ENCODE measurements at regions not wholly inside any gene's neighbourhood (a gene's known extent, or its start where the extent isn't known, plus 50 kb on each side); places are given as distances from the start of the nearest gene placed in this dataset.

DNA sequence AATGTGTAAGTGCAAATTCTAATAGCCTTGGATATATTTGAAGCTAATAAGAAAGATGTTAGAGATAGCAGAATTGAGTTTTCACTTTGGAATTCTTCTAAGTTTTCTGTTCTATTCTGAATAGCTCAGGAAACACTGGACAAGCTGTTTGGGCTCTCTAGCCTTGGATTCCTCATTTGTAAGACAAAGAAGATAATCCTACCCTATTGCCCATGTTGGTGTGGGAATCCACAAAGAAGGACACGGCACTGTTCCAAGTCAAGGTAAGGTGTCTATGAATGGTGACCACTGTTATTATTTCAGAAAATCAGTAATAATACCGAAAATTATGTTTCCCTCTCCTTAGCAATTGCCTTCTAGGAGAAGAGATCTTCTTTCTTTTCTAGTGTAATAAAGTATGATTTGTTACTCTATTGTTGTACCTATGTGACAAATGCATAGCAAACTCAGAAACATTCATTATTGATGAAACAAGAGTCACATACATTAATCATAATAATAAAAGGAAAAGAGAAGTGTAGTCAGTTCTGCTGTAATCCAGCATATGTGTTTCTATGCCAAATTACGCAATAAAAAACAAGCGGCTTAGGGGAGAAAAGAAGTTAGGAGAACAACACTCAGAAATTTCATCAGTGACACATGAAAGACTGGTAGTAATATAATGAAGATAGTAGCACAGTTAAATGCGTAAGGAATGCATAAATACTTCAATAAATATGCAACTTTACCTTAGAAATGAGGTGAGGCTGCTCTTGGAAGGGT lies 1012.3 kb upstream of the PHF14 start:
- CTCF ChIA-PET, result no interaction called here
- no TSS peak for BruUV-seq (replicated peaks)
- no peak for TF ChIP-seq EZH2 (IDR thresholded peaks at IDR 0.05; ENCODE audit: borderline replicate concordance, low read depth, low read length, poor library complexity, severe bottlenecking)

DNA sequence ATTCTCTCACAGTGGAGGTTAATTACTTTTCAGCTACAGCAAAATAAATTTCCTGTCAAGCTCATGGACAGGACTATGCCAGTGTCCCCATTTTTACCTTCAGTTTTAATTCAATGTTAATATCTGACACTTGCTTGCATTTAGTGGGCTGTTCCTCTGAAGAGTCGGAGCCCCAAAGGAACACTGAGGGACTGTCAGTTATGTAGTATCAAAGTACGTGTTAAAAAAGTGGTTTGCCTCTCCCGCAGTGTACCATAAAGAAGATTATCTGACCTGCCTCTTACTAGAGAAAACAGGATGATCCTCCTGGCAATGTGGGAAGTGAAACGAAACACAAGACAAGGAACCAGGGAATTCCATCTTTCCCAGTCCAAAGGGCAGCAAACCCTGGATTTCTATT lies 1010.9 kb upstream of the PHF14 start:
- intact Hi-C loops (cut with micrococcal nuclease; ENCODE audit: unreplicated experiment), result no loop called here
- DNase-seq (ENCODE audit: low spot score), result no peak
- no peaks in the 10 kb centered on the region for H3K36me3 ChIP-seq (ENCODE audit: insufficient read depth, low read length, poor library complexity, severe bottlenecking)
- H3K27me3 ChIP-seq (replicated peaks; ENCODE audit: insufficient read depth, low read depth, low read length, poor library complexity), result no peaks in the 10 kb centered on the region
- TF ChIP-seq, protein P1, sequence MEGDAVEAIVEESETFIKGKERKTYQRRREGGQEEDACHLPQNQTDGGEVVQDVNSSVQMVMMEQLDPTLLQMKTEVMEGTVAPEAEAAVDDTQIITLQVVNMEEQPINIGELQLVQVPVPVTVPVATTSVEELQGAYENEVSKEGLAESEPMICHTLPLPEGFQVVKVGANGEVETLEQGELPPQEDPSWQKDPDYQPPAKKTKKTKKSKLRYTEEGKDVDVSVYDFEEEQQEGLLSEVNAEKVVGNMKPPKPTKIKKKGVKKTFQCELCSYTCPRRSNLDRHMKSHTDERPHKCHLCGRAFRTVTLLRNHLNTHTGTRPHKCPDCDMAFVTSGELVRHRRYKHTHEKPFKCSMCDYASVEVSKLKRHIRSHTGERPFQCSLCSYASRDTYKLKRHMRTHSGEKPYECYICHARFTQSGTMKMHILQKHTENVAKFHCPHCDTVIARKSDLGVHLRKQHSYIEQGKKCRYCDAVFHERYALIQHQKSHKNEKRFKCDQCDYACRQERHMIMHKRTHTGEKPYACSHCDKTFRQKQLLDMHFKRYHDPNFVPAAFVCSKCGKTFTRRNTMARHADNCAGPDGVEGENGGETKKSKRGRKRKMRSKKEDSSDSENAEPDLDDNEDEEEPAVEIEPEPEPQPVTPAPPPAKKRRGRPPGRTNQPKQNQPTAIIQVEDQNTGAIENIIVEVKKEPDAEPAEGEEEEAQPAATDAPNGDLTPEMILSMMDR (conservative IDR thresholded peaks at IDR 0.05; ENCODE audit: low read depth, low read length), result no peak
- TF ChIP-seq EZH2 (IDR thresholded peaks at IDR 0.05; ENCODE audit: borderline replicate concordance, low read depth, low read length, poor library complexity, severe bottlenecking), result no peak
- H3K4me1 ChIP-seq (ENCODE audit: insufficient read depth, low read length, poor library complexity, severe bottlenecking), result no peaks in the 10 kb centered on the region
- no TSS peak for BruUV-seq (replicated peaks)
- H3K9me3 ChIP-seq (ENCODE audit: low read depth, low read length, poor library complexity, severe bottlenecking), result peaks cover 10% of the 10 kb centered on the region
- ChIA-PET POLR2A (ENCODE audit: low non-redundant PET) (no interaction called here), CTCF (no interaction called here)
- no peak overlapping the region for H3K4me3 ChIP-seq (ENCODE audit: low read depth, low read length, poor library complexity, severe bottlenecking)
- no peak overlapping the region for H3K27ac ChIP-seq (ENCODE audit: low read depth, low read length, poor library complexity, severe bottlenecking)

More for the DNA sequence above, 1012.3 kb upstream of the PHF14 start:
- Histone ChIP-seq H3K27ac (ENCODE audit: low read depth, low read length, poor library complexity, severe bottlenecking) (no peak overlapping the region), H3K27me3 (replicated peaks; ENCODE audit: insufficient read depth, low read depth, low read length, poor library complexity) (no peaks in the 10 kb centered on the region), H3K4me3 (ENCODE audit: low read depth, low read length, poor library complexity, severe bottlenecking) (no peak overlapping the region), H3K4me1 (ENCODE audit: insufficient read depth, low read length, poor library complexity, severe bottlenecking) (no peaks in the 10 kb centered on the region), H3K9me3 (ENCODE audit: low read depth, low read length, poor library complexity, severe bottlenecking) (peaks cover 10% of the 10 kb centered on the region), H3K36me3 (ENCODE audit: insufficient read depth, low read length, poor library complexity, severe bottlenecking) (no peaks in the 10 kb centered on the region)
- POLR2A ChIA-PET (ENCODE audit: low non-redundant PET), result no interaction called here
- DNase-seq (ENCODE audit: low spot score), result no peak
- intact Hi-C loops (cut with micrococcal nuclease; ENCODE audit: unreplicated experiment), result no loop called here

DNA sequence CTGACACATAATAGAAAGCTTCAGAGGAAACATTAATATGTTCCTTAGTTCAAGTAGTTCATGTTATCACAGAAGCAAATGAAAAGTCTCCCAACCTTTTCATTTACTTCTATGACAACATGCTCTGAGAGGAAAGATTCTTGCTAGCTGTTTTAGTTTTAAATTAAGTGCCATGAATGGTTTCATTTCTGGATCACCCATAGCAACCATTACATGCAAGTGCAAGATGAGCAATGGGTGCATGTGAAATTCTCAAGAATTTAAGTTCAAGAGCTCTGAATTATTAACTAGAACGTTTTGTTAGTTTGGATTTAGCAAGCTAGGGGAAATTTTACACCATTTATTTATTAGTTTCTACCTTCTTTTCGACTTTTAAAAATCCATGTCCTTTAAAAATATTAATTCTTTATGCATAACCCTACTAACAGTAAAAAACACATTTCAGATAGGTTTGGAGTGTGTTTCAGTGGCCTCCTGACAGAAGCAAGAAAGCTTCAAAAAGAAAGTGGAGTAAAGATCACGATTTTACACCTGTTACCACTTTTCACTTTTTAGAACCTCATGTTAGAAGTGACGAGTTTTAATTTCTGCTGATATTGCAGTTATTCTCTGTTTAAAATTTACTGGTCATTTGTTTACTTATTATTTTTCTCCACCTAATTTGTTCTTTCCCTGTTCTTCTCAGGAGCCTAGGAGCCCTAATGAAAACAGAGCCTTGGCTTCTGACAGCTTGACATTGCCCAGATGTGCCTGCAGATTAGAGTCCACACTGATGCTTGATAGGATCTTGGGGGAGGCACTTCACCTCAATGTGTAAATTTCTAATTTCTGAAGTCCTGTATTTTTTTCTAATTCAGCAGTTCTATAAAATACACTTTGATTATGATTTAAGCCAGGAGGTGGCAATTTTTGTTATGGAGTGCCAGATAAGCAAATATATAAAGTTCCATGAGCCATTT lies 995.3 kb upstream of the PHF14 start:
- H3K4me3 ChIP-seq (ENCODE audit: low read depth, low read length, poor library complexity, severe bottlenecking), result no peak overlapping the region
- DNase-seq (ENCODE audit: low spot score), result no peak
- H3K9me3 ChIP-seq (ENCODE audit: low read depth, low read length, poor library complexity, severe bottlenecking), result peaks cover 4% of the 10 kb centered on the region
- CTCF ChIA-PET, result no interaction called here
- H3K27me3 ChIP-seq (replicated peaks; ENCODE audit: insufficient read depth, low read depth, low read length, poor library complexity), result no peaks in the 10 kb centered on the region
- POLR2A ChIA-PET (ENCODE audit: low non-redundant PET), result no interaction called here
- no TSS peak for BruUV-seq (replicated peaks)
- no peaks in the 10 kb centered on the region for H3K4me1 ChIP-seq (ENCODE audit: insufficient read depth, low read length, poor library complexity, severe bottlenecking)
- TF ChIP-seq EZH2 (IDR thresholded peaks at IDR 0.05; ENCODE audit: borderline replicate concordance, low read depth, low read length, poor library complexity, severe bottlenecking), result no peak
- TF ChIP-seq, protein P1 (conservative IDR thresholded peaks at IDR 0.05; ENCODE audit: low read depth, low read length), result no peak
- H3K27ac ChIP-seq (ENCODE audit: low read depth, low read length, poor library complexity, severe bottlenecking), result no peak overlapping the region
- intact Hi-C loops (cut with micrococcal nuclease; ENCODE audit: unreplicated experiment), result no loop called here
- H3K36me3 ChIP-seq (ENCODE audit: insufficient read depth, low read length, poor library complexity, severe bottlenecking), result no peaks in the 10 kb centered on the region
